Mesendoderm (in vitro differentiated cells): ENCODE measurements at regions not wholly inside any gene's neighbourhood (a gene's known extent, or its start where the extent isn't known, plus 50 kb on each side); places are given as distances from the start of the nearest gene placed in this dataset.

Experiments used
- DNase-seq: peaks from one replicate; pipeline ENCODE4 v3.0.0; 2013
- H2AK5ac ChIP-seq: 2 replicates; pipeline ENCODE4 v1.6.1; 2013; ENCODE audit warnings: low read length, inconsistent platforms
- H2BK120ac ChIP-seq: 2 replicates; pipeline ENCODE4 v1.6.1; 2013; ENCODE audit warnings: low read depth, mild to moderate bottlenecking, low read length, moderate library complexity, mixed read lengths
- H2BK15ac ChIP-seq: replicated peaks from 2 replicates; pipeline ENCODE4 v1.6.1; 2013; ENCODE audit warnings: low read depth, mild to moderate bottlenecking, moderate library complexity
- H2BK5ac ChIP-seq: 2 replicates; pipeline ENCODE4 v1.6.1; 2013; ENCODE audit warnings: low read length, inconsistent platforms
- H3K18ac ChIP-seq: 2 replicates; pipeline ENCODE4 v1.6.1; 2013; ENCODE audit warnings: mild to moderate bottlenecking, low read length, mixed read lengths
- H3K23ac ChIP-seq: one replicate; pipeline ENCODE4 v1.6.1; 2013; ENCODE audit warnings: low read length
- H3K27ac ChIP-seq: 2 replicates; pipeline ENCODE4 v1.5.1; 2013; ENCODE audit warnings: low read depth, mild to moderate bottlenecking, inconsistent platforms, low read length, moderate library complexity
- H3K27me3 ChIP-seq: 2 replicates; pipeline ENCODE4 v1.6.1; 2013; ENCODE audit warnings: low read length, control low read depth, mild to moderate bottlenecking, inconsistent platforms; ENCODE audit not compliant: insufficient read depth, poor library complexity
- H3K36me3 ChIP-seq: 2 replicates; pipeline ENCODE4 v1.6.1; 2013; ENCODE audit warnings: low read length, inconsistent platforms; ENCODE audit not compliant: control insufficient read depth, insufficient read depth
- H3K4ac ChIP-seq: one replicate; pipeline ENCODE4 v1.6.1; 2013; ENCODE audit warnings: low read depth, mild to moderate bottlenecking, low read length, moderate library complexity
- H3K4me1 ChIP-seq: 2 replicates; pipeline ENCODE4 v1.6.1; 2013; ENCODE audit warnings: low read depth, low read length, inconsistent platforms; ENCODE audit not compliant: control insufficient read depth
- H3K4me2 ChIP-seq: 2 replicates; pipeline ENCODE4 v1.6.1; 2013; ENCODE audit warnings: low read length
- H3K4me3 ChIP-seq: 2 replicates; pipeline ENCODE4 v1.5.1; 2013; ENCODE audit warnings: mild to moderate bottlenecking, low read length
- H3K56ac ChIP-seq: one replicate; pipeline ENCODE4 v1.6.1; 2013; ENCODE audit warnings: low read length
- H3K79me1 ChIP-seq: 2 replicates; pipeline ENCODE4 v1.6.1; 2013; ENCODE audit warnings: low read length, inconsistent platforms
- H3K79me2 ChIP-seq: 2 replicates; pipeline ENCODE4 v1.6.1; 2013; ENCODE audit warnings: mild to moderate bottlenecking, low read length; ENCODE audit not compliant: control insufficient read depth, insufficient read depth
- H3K9ac ChIP-seq: 2 replicates; pipeline ENCODE4 v1.6.1; 2013; ENCODE audit warnings: low read length, inconsistent platforms
- H4K5ac ChIP-seq: one replicate; pipeline ENCODE4 v1.6.1; 2013; ENCODE audit warnings: low read length
- H4K8ac ChIP-seq: one replicate; pipeline ENCODE4 v1.6.1; 2013; ENCODE audit warnings: low read depth, mild to moderate bottlenecking, control low read depth, low read length, moderate library complexity
- WGBS: extraction: QIAGEN DNeasy Blood & Tissue Kit; methylation state at CpG from one replicate; pipeline ENCODE4 v1.1.7; 2013; ENCODE audit warnings: low lambda C conversion rate, missing lambda C conversion rate; ENCODE audit not compliant: insufficient coverage; ENCODE audit errors: extremely low coverage; 5-methylcytosine and 5-hydroxymethylcytosine counted together

DNA sequence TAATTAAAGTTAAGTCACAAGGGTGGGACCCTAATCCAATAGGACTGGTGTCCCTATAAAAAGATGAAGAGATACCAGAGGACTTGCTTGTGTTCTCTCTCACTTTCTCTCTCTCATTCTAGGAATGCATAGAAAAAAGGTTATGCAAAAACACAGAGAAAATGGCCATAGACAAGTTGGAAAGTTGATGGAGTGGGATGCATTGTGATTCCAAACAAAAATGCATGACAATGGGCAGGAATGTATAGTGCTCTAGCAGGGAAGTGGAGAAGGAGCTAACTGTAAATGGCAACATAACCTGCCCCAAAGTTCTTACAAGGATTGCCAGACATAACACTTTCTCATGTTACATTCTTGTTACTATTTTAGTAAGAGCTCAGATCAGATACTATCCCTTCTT lies 301.6 kb upstream of the LRATD1 start:
- DNase-seq, result peak; percentile 26
- Histone ChIP-seq H3K4ac (no peak overlapping the region), H3K56ac (no peak overlapping the region)

DNA sequence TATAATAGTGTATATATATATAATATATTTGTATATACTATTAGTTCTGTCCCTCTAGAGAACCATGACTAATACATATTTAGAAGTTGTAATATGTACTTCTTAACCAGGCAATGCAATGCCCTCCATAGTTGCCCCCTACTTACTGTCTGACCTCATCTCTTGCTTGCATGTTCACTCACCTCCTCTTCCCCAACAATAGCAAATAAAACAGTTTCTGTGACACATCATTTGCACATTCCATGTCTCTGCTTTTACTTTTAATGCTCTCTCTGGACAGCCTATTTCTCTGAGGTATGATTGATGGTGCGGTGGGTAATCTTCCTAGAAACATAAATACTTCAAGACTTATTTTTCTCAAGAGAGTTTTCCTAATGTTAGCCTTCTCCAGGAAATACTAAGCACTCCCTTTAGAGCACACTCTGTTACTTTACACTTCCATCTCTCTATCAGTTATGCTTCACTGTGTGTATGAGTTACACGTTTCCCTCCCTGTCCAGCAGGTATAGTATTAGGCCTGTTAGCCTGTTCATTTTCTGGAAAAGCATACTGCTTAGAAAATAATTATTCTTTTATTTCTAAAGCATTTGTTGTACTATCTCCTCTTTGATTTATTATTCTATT lies 295.6 kb upstream of the LRATD1 start:
- H3K4me3 ChIP-seq, result no peak overlapping the region
- no peak overlapping the region for H3K56ac ChIP-seq
- no peak for DNase-seq
- H2BK5ac ChIP-seq, result no peak overlapping the region
- H3K36me3 ChIP-seq, result no peaks in the 10 kb centered on the region
- H2AK5ac ChIP-seq, result no peak overlapping the region
- H2BK15ac ChIP-seq, result no peak overlapping the region
- no CpG with 5 or more reads among the region's 2 CpGs for WGBS
- no peak overlapping the region for H3K9ac ChIP-seq
- H4K5ac ChIP-seq, result no peak overlapping the region
- no peak overlapping the region for H3K18ac ChIP-seq
- H4K8ac ChIP-seq, result no peak overlapping the region
- no peaks in the 10 kb centered on the region for H3K79me1 ChIP-seq
- no peaks in the 10 kb centered on the region for H3K79me2 ChIP-seq
- no peak overlapping the region for H3K4me2 ChIP-seq
- H3K4me1 ChIP-seq, result no peaks in the 10 kb centered on the region
- no peak overlapping the region for H3K27ac ChIP-seq
- no peak overlapping the region for H2BK120ac ChIP-seq
- no peaks in the 10 kb centered on the region for H3K27me3 ChIP-seq
- no peak overlapping the region for H3K23ac ChIP-seq
- no peak overlapping the region for H3K4ac ChIP-seq

More for the DNA sequence above, 301.6 kb upstream of the LRATD1 start:
- Histone ChIP-seq H2BK15ac (no peak overlapping the region), H3K23ac (no peak overlapping the region), H2BK120ac (no peak overlapping the region), H4K5ac (no peak overlapping the region), H3K79me1 (no peaks in the 10 kb centered on the region), H3K27me3 (no peaks in the 10 kb centered on the region), H3K36me3 (no peaks in the 10 kb centered on the region), H3K27ac (no peak overlapping the region), H4K8ac (no peak overlapping the region), H3K18ac (no peak overlapping the region), H3K79me2 (no peaks in the 10 kb centered on the region), H3K9ac (no peak overlapping the region), H3K4me3 (no peak overlapping the region), H2BK5ac (no peak overlapping the region), H2AK5ac (no peak overlapping the region), H3K4me1 (no peaks in the 10 kb centered on the region), H3K4me2 (no peak overlapping the region)

DNA sequence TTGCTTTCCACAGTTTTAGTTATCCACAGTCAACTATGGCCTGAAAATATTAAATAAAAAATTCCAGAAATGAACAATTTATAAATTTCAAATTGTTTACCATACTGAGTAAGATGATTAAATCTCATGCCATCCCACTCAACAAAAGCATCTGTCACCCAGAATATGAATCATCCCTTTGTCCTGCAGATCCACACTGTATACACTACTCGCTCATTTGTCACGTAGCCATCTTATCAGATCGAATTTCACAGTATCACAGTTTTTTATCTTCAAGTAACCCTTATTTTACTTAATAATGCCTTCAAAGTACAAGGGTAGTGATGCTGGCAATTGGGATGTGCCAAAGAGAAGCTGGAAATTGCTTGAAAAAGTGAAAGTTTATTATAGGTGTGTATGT lies 291.8 kb upstream of the LRATD1 start:
- H3K79me2 ChIP-seq, result no peaks in the 10 kb centered on the region
- no peak overlapping the region for H2BK5ac ChIP-seq
- H3K79me1 ChIP-seq, result no peaks in the 10 kb centered on the region
- H3K27me3 ChIP-seq, result no peaks in the 10 kb centered on the region
- no peak for DNase-seq
- H2BK15ac ChIP-seq, result no peak overlapping the region
- no peak overlapping the region for H3K56ac ChIP-seq
- no peak overlapping the region for H3K4me3 ChIP-seq
- H4K5ac ChIP-seq, result no peak overlapping the region
- no peak overlapping the region for H3K27ac ChIP-seq
- H3K18ac ChIP-seq, result no peak overlapping the region
- no peak overlapping the region for H4K8ac ChIP-seq
- no peaks in the 10 kb centered on the region for H3K4me1 ChIP-seq
- no CpG with 5 or more reads among the region's 3 CpGs for WGBS
- H3K23ac ChIP-seq, result no peak overlapping the region
- H3K4me2 ChIP-seq, result no peak overlapping the region
- no peak overlapping the region for H3K9ac ChIP-seq
- no peak overlapping the region for H2BK120ac ChIP-seq
- no peak overlapping the region for H2AK5ac ChIP-seq
- H3K4ac ChIP-seq, result no peak overlapping the region
- no peaks in the 10 kb centered on the region for H3K36me3 ChIP-seq

DNA sequence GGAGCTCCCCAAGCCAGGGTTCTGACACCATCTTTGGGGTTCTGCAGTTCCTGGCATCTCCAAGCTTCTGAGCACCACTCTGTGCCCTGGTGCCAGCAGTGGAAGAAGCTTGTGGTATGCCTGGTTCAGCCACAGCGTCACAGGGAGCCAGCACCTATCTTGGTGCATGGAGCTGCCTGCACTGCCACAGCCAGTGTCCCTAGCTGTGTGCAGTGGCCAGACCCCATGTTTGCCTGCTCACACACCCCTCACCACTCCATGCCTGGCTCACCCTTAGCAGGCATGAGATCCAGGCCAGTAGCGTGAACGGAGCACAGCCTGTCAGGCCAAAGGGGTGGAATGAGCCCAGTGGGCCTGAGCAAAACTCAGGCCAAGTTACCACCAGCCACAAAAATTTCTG lies 290.2 kb upstream of the LRATD1 start:
- Histone ChIP-seq H3K79me1 (no peaks in the 10 kb centered on the region), H3K4me3 (no peak overlapping the region), H3K56ac (no peak overlapping the region), H3K18ac (no peak overlapping the region), H4K5ac (no peak overlapping the region), H3K27me3 (no peaks in the 10 kb centered on the region), H3K4me2 (no peak overlapping the region), H3K4ac (no peak overlapping the region), H4K8ac (no peak overlapping the region), H3K36me3 (no peaks in the 10 kb centered on the region), H3K9ac (no peak overlapping the region), H2BK120ac (no peak overlapping the region), H2AK5ac (no peak overlapping the region), H2BK5ac (no peak overlapping the region), H3K27ac (no peak overlapping the region), H3K79me2 (no peaks in the 10 kb centered on the region), H3K23ac (no peak overlapping the region), H3K4me1 (no peaks in the 10 kb centered on the region), H2BK15ac (no peak overlapping the region)
- no CpG with 5 or more reads among the region's 3 CpGs for WGBS
- DNase-seq, result no peak

DNA sequence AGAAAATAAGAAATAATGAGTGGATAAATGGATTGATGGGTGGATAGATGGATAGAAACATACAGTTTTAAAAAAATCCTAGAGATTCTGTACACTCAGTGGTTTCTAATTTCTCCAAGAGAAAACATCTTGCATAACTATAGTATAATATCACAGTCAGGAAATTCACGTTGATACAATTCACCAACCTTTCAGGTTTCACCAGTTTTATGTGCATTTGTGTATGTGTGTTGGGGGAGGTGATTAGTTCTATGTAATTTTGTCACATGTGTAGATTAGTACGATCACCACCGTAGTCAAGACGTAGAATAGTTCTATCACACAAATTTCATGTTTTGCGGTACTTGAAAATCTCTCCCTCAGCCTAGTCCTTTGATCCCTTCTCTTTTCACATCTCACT lies 288.2 kb upstream of the LRATD1 start:
- H2BK5ac ChIP-seq, result no peak overlapping the region
- no peak overlapping the region for H4K8ac ChIP-seq
- H3K79me1 ChIP-seq, result no peaks in the 10 kb centered on the region
- no peak overlapping the region for H3K4me3 ChIP-seq
- H3K9ac ChIP-seq, result no peak overlapping the region
- no peaks in the 10 kb centered on the region for H3K27me3 ChIP-seq
- H4K5ac ChIP-seq, result no peak overlapping the region
- no peaks in the 10 kb centered on the region for H3K79me2 ChIP-seq
- no peak overlapping the region for H2BK120ac ChIP-seq
- no peak overlapping the region for H3K27ac ChIP-seq
- no peak for DNase-seq
- no peaks in the 10 kb centered on the region for H3K36me3 ChIP-seq
- H2AK5ac ChIP-seq, result no peak overlapping the region
- no peaks in the 10 kb centered on the region for H3K4me1 ChIP-seq
- H3K4me2 ChIP-seq, result no peak overlapping the region
- no CpG with 5 or more reads among the region's 5 CpGs for WGBS
- H3K18ac ChIP-seq, result no peak overlapping the region
- H3K56ac ChIP-seq, result no peak overlapping the region
- no peak overlapping the region for H3K4ac ChIP-seq
- H2BK15ac ChIP-seq, result no peak overlapping the region
- H3K23ac ChIP-seq, result no peak overlapping the region

DNA sequence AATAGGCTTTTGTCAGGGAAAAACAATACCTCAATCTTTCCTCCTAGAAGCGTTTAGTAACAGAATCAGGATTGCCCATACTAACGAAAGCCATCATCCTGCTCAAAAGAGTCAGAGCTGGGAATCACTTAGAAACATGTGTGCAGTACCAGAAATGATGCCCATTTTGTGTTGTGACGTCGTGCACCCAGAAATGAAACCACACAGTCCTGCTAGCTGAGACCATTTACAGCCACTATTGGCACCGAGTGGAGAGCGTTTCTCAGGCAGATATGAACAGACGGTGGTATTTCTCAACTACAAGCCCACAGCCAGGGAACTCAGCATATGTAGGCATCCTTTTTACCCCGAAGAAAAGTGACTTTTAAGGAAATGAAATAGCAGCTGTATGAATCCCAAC lies 284.3 kb upstream of the LRATD1 start:
- H3K4me3 ChIP-seq, result no peak overlapping the region
- H2AK5ac ChIP-seq, result no peak overlapping the region
- no peak overlapping the region for H3K4ac ChIP-seq
- no peak overlapping the region for H2BK120ac ChIP-seq
- no peak overlapping the region for H2BK15ac ChIP-seq
- no peak for DNase-seq
- H3K18ac ChIP-seq, result no peak overlapping the region
- H3K4me2 ChIP-seq, result no peak overlapping the region
- no peaks in the 10 kb centered on the region for H3K36me3 ChIP-seq
- H3K27ac ChIP-seq, result no peak overlapping the region
- no peak overlapping the region for H4K5ac ChIP-seq
- H3K4me1 ChIP-seq, result no peaks in the 10 kb centered on the region
- WGBS, result no CpG with 5 or more reads among the region's 8 CpGs
- H3K79me2 ChIP-seq, result no peaks in the 10 kb centered on the region
- H3K23ac ChIP-seq, result no peak overlapping the region
- no peak overlapping the region for H2BK5ac ChIP-seq
- no peak overlapping the region for H4K8ac ChIP-seq
- H3K56ac ChIP-seq, result no peak overlapping the region
- no peak overlapping the region for H3K9ac ChIP-seq
- H3K79me1 ChIP-seq, result no peaks in the 10 kb centered on the region
- H3K27me3 ChIP-seq, result no peaks in the 10 kb centered on the region
